SK-N-MC (cell line): ENCODE measurements at regions not wholly inside any gene's neighbourhood (a gene's known extent, or its start where the extent isn't known, plus 50 kb on each side); places are given as distances from the start of the nearest gene placed in this dataset.
"Not testable (repeated sequence)": the region's sequence is repeated elsewhere in the genome, so short reads cannot be mapped to it uniquely, and the experiment has no call there.

Source experiments
- DNase-seq: peaks from one replicate; pipeline ENCODE4 v3.0.0-alpha.2; 2011; ENCODE audit warnings: low read depth, low spot score
- H3K27ac ChIP-seq: fragments of 200-600 bp; sonication (generic); 2 replicates; pipeline ENCODE4 v1.5.1; 2016; ENCODE audit warnings: mixed run types
- H3K36me3 ChIP-seq: fragments of 200-600 bp; sonication (generic); 2 replicates; pipeline ENCODE4 v1.6.1; 2017; ENCODE audit warnings: antibody characterized with exemption, low read length, mixed read lengths; ENCODE audit not compliant: insufficient read depth
- H3K4me3 ChIP-seq: fragments of 200-600 bp; sonication (generic); 2 replicates; pipeline ENCODE4 v1.5.1; 2016
- H3K9ac ChIP-seq: fragments of 200-600 bp; sonication (generic); 2 replicates; pipeline ENCODE4 v1.8.0; 2017; ENCODE audit warnings: mixed run types, mixed read lengths; ENCODE audit not compliant: insufficient read length
- H3K9me3 ChIP-seq: fragments of 200-600 bp; sonication (generic); 2 replicates; pipeline ENCODE4 v1.6.1; 2017; ENCODE audit warnings: low read depth, mild to moderate bottlenecking, antibody characterized with exemption, low read length, moderate library complexity, mixed read lengths

DNA sequence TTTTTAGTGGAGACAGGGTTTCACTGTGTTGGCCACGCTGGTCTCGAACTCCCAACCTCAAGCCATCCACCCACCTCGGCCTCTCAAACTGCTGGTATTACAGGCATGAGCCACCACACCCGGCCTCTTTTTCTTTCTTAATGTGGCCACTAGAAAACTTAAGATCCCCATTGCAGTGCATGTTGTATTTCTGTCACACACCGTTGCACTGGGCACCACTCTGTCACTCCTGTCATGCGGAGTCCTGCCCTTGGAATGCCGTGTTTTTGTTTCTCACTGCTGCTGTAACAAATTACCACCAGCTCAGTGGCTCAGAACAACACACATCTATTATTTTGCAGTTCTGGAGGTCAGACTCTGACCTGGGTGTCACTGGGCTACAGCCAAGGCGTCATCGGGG, 178.9 kb downstream of the TRIM43 start:
- H3K36me3 ChIP-seq, H3K4me3 ChIP-seq, H3K9me3 ChIP-seq, DNase-seq, H3K27ac ChIP-seq, H3K9ac ChIP-seq: not testable (repeated sequence)

DNA sequence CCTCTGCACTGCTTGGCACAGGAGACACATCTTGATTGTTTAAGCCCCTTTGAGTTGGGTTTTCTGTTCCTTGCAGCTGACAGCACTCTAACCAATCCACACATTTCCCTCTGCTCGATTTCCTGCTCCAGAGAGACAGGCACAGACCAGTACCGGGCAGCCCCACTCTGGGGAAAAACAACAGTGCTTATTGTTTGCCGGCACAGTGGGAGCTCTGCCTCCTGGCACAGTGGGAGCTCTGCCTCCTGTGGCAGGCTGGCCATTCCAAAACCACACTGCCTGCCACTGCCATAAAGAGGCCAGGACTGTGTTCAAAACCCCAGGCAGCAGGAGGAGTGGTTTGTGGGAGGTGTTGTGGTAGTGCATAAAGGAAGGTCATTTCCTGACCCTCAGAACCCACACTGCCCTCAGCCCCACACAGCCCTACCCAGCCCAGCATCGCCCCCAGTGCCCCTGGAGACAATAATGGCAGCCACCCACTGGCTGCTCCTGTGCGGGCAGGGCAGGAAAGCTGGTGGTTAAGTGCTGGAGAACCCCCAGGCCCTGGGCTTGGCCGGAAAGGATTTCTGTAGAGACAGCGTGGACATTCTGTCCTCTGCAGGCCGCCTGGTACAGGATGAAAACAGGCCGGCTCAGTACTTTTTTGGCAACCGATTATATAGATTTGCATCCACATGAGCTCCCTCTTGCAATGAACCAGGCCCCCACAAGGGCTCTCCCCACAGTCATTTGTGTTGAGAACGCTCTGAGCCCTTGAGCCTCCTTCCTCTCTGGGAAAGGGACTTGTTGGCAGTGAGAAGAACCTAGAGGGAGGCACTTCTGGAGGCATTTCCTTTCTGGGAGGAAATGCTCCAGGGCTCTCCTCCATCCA, 182.8 kb downstream of the TRIM43 start:
- DNase-seq, H3K4me3 ChIP-seq, H3K36me3 ChIP-seq, H3K9me3 ChIP-seq, H3K27ac ChIP-seq, H3K9ac ChIP-seq: not testable (repeated sequence)

DNA sequence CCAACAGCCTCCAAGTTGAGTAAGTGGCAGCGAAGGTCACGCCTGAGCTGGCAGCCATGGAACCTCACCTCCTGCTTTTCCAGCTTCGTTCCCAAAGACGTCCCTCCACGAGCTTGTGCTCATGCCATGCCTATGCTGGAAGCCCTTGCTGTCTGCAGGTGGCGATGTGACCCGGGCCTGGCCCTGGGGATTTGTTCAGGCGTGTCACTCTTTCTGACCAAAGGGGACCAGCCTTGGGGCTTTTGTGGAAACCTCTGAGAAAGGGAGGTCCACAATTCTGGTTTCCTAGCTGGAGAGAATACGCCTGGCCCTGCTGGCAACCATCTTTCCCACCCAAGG, 183.4 kb downstream of the TRIM43 start:
- H3K4me3 ChIP-seq, H3K9ac ChIP-seq, H3K27ac ChIP-seq: not testable (repeated sequence)

More for the DNA sequence above, 183.4 kb downstream of the TRIM43 start:
- H3K9me3 ChIP-seq, H3K36me3 ChIP-seq, DNase-seq: not testable (repeated sequence)
